NCI-H82 treated with DMSO at 0.1 percent for 48 hours (cell line): ENCODE measurements at regions not wholly inside any gene's neighbourhood (a gene's known extent, or its start where the extent isn't known, plus 50 kb on each side); places are given as distances from the start of the nearest gene placed in this dataset.
"Not testable (repeated sequence)": the region's sequence is repeated elsewhere in the genome, so short reads cannot be mapped to it uniquely, and the experiment has no call there.

Source experiments
- DNase-seq: peaks from one replicate; lab custom pipeline; 2025; ENCODE audit not compliant: unreplicated experiment; lab: John Stamatoyannopoulos, UW

- no peak for DNase-seq
Observed at GRCh38 chr3:164302622-164303021, 775.7 kb downstream of the SI start.

- DNase-seq: not testable (repeated sequence)
Observed at GRCh38 chr3:164291486-164291885, 786.8 kb downstream of the SI start.

GRCh38 chr3:164278550-164278949, 799.7 kb downstream of the SI start:
- DNase-seq: no peak

GRCh38 chr3:164267053-164267452, 811.2 kb downstream of the SI start:
- DNase-seq: no peak

- no peak for DNase-seq
Observed at GRCh38 chr3:164250923-164251322, 827.4 kb downstream of the SI start.

GRCh38 chr3:164236851-164237250, 841.4 kb downstream of the SI start:
- DNase-seq: no peak

GRCh38 chr3:164235289-164236028, 842.8 kb downstream of the SI start:
- no peak for DNase-seq

GRCh38 chr3:164233951-164234350, 844.3 kb downstream of the SI start:
- no peak for DNase-seq

GRCh38 chr3:164231718-164232117, 846.6 kb downstream of the SI start:
- no peak for DNase-seq

GRCh38 chr3:164230385-164231094, 847.8 kb downstream of the SI start:
- DNase-seq: no peak

- no peak for DNase-seq
Observed at GRCh38 chr3:164224126-164224525, 854.2 kb downstream of the SI start.

- DNase-seq: peak; percentile 76
Observed at GRCh38 chr3:164222197-164222596, 856.1 kb downstream of the SI start.

- peak; percentile 85 for DNase-seq
Observed at GRCh38 chr3:164221297-164221696, 857.0 kb downstream of the SI start.

GRCh38 chr3:164209363-164209762, 868.9 kb downstream of the SI start:
- DNase-seq: no peak

- no peak for DNase-seq
Observed at GRCh38 chr3:164208821-164209220, 869.5 kb downstream of the SI start.

GRCh38 chr3:164208048-164208447, 870.2 kb downstream of the SI start:
- no peak for DNase-seq

- DNase-seq: no peak
Observed at GRCh38 chr3:164200053-164200823, 878.1 kb downstream of the SI start.

- no peak for DNase-seq
Observed at GRCh38 chr3:164196477-164196876, 881.8 kb downstream of the SI start.

- no peak for DNase-seq
Observed at GRCh38 chr3:164194842-164195241, 883.5 kb downstream of the SI start.

- no peak for DNase-seq
Observed at GRCh38 chr3:164192974-164193373, 885.3 kb downstream of the SI start.

- DNase-seq: no peak
Observed at GRCh38 chr3:164190566-164190965, 887.7 kb downstream of the SI start.

GRCh38 chr3:164186095-164186494, 892.2 kb downstream of the SI start:
- no peak for DNase-seq
